GM13977 (cell line): ENCODE measurements at regions not wholly inside any gene's neighbourhood (a gene's known extent, or its start where the extent isn't known, plus 50 kb on each side); places are given as distances from the start of the nearest gene placed in this dataset.

Experiments
- DNase-seq: peaks from one replicate; pipeline ENCODE4 v3.0.0; 2012; ENCODE audit warnings: low spot score
- CTCF ChIP-seq: IDR thresholded peaks from 2 replicates; pipeline ENCODE4 v1.5.1; 2012; ENCODE audit warnings: mild to moderate bottlenecking, control low read depth; ENCODE audit not compliant: insufficient read depth; ENCODE audit errors: extremely low read depth, missing control alignments
- in situ Hi-C: fragments of 300-500 bp; cut with MboI; formaldehyde crosslinking; loops from one replicate; pipeline ENCODE4 v1.12.0; 2022; ENCODE audit warnings: low sequenced_read_pairs, low pct_unique_long_range_greater_than_20kb, mixed read lengths, inconsistent platforms; ENCODE audit not compliant: unreplicated experiment

GRCh38 chr12:92036771-92037453 is 108.7 kb downstream of the BTG1 start:
- in situ Hi-C loops = no loop called here
- no peak for TF ChIP-seq CTCF
- no peak for DNase-seq

GRCh38 chr12:92036061-92036620 is 109.5 kb downstream of the BTG1 start:
- in situ Hi-C loops = no loop called here
- no peak for DNase-seq
- TF ChIP-seq CTCF = no peak

- TF ChIP-seq CTCF = no peak
- no peak for DNase-seq
- in situ Hi-C loops = no loop called here
Measured at GRCh38 chr12:92035477-92035876, 110.2 kb downstream of the BTG1 start.

GRCh38 chr12:92034858-92035401 is 110.7 kb downstream of the BTG1 start:
- in situ Hi-C loops = no loop called here
- no peak for TF ChIP-seq CTCF
- DNase-seq = peak; percentile 18

GRCh38 chr12:92034083-92034482 is 111.6 kb downstream of the BTG1 start:
- DNase-seq = no peak
- no peak for TF ChIP-seq CTCF
- in situ Hi-C loops = no loop called here

GRCh38 chr12:92032965-92033364 is 112.7 kb downstream of the BTG1 start:
- DNase-seq = no peak
- in situ Hi-C loops = no loop called here
- TF ChIP-seq CTCF = no peak

- in situ Hi-C loops = no loop called here
- TF ChIP-seq CTCF = no peak
- DNase-seq = no peak
Measured at GRCh38 chr12:92032101-92032500, 113.5 kb downstream of the BTG1 start.
